Neural cell (in vitro differentiated cells): ENCODE measurements at regions not wholly inside any gene's neighbourhood (a gene's known extent, or its start where the extent isn't known, plus 50 kb on each side); places are given as distances from the start of the nearest gene placed in this dataset.

ENCODE experiments used
- EP300 ChIP-seq: fragments of 450-650 bp; conservative IDR thresholded peaks from 2 replicates; pipeline ENCODE4 v1.6.1; 2014; ENCODE audit warnings: antibody characterized with exemption, mild to moderate bottlenecking, moderate library complexity; ENCODE audit not compliant: poor library complexity, severe bottlenecking
- EZH2 ChIP-seq: fragments of 200-600, 300-800 bp; shearing (Covaris generic), sonication (generic); IDR thresholded peaks from 2 replicates; pipeline ENCODE4 v1.6.1; 2014; ENCODE audit warnings: antibody characterized with exemption, low read length, borderline replicate concordance, mild to moderate bottlenecking; ENCODE audit not compliant: insufficient read depth, poor library complexity, severe bottlenecking
- RAD21 ChIP-seq: fragments of 450-650 bp; conservative IDR thresholded peaks from 2 replicates; pipeline ENCODE4 v1.6.1; 2014; ENCODE audit warnings: antibody characterized with exemption, mild to moderate bottlenecking, moderate library complexity
- TF ChIP-seq, protein P1 (sequence below): fragments of 450-650 bp; IDR thresholded peaks from 2 replicates; pipeline ENCODE4 v1.5.1; 2014; ENCODE audit warnings: antibody characterized with exemption, mild to moderate bottlenecking, moderate library complexity; ENCODE audit not compliant: poor library complexity, severe bottlenecking

DNA sequence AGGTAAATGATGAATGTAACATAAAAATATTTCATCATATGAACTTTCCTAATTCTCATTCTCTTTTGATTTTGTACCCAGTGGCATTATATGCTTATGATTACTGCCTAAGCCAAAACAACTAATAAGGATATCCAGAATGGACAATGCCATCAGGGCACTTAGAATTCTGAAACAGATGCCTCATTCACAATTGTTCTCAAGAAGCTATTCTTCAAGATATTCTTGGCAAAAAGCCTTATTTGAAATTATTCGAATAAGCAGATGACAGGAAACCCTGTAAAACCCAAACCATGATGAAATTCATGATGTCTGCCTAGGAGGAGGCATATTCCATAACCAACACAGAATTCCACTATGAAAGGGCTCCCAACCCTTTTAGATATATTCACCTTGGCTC lies 353.2 kb upstream of the TRIB2 start:
- TF ChIP-seq, protein P1, sequence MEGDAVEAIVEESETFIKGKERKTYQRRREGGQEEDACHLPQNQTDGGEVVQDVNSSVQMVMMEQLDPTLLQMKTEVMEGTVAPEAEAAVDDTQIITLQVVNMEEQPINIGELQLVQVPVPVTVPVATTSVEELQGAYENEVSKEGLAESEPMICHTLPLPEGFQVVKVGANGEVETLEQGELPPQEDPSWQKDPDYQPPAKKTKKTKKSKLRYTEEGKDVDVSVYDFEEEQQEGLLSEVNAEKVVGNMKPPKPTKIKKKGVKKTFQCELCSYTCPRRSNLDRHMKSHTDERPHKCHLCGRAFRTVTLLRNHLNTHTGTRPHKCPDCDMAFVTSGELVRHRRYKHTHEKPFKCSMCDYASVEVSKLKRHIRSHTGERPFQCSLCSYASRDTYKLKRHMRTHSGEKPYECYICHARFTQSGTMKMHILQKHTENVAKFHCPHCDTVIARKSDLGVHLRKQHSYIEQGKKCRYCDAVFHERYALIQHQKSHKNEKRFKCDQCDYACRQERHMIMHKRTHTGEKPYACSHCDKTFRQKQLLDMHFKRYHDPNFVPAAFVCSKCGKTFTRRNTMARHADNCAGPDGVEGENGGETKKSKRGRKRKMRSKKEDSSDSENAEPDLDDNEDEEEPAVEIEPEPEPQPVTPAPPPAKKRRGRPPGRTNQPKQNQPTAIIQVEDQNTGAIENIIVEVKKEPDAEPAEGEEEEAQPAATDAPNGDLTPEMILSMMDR = no peak
- TF ChIP-seq EP300 (no peak), RAD21 (no peak), EZH2 (no peak)
